ENCODE measurements at regions not wholly inside any gene's neighbourhood (a gene's known extent, or its start where the extent isn't known, plus 50 kb on each side); places are given as distances from the start of the nearest gene placed in this dataset.

DNA sequence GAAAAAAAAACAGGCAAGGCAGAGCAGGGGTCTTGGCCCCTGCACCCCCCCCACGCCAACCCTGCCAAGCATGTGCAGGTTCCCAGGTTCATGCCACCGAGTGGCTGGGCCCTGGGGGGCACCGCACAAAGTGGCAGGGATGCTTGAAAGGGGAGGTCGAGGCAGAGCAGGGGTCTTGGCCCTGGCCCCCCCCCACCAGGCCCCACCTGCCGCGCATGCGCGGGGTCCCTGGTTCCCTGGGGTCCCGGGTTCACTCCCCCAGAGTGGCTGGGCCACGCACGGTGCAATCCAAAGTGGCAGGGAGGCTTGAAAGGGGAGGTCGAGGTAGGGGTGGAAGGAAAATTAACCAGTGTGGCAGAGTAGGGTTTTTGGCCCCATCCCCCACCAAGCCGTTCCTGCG lies 312.2 kb downstream of the ALG10 start:
- Histone ChIP-seq H3K4me1 (ENCODE audit: control insufficient read depth in 1 of 2, insufficient read depth in 2 of 2, low read depth in 1 of 2, low read length in 1 of 2) (no peaks in the 10 kb centered on the region), H3K4me2 (no peak overlapping the region), H3K27ac (ENCODE audit: low read depth in 2 of 2, low read length in 1 of 2) (no peak overlapping the region), H3K9me2 (no peaks in the 10 kb centered on the region), H3K27me3 (ENCODE audit: insufficient read depth) (peaks cover 92% of the 10 kb centered on the region), H3K9ac (no peak overlapping the region), H4K20me1 (ENCODE audit: insufficient read depth) (no peaks in the 10 kb centered on the region), H3F3A (replicated peaks; ENCODE audit: insufficient read depth) (no peaks in the 10 kb centered on the region), H3K79me2 (ENCODE audit: insufficient read depth) (no peaks in the 10 kb centered on the region), H3K4me3 (ENCODE audit: low read depth in 2 of 2, low read length in 1 of 2) (no peak overlapping the region), H3K36me3 (replicated peaks in 1 of 2; ENCODE audit: control insufficient read depth in 1 of 2, insufficient read depth in 2 of 2, low read length in 1 of 2) (no peaks in the 10 kb centered on the region), H2AFZ (ENCODE audit: low read depth) (no peak overlapping the region), H3K9me3 (no peaks in the 10 kb centered on the region)
- no peak for DNase-seq
- ChIA-PET CTCF (no interaction called here), POLR2A (no interaction called here)
- no peak for TF ChIP-seq TCF12 (IDR thresholded peaks at IDR 0.05)
- TF ChIP-seq, protein P1, sequence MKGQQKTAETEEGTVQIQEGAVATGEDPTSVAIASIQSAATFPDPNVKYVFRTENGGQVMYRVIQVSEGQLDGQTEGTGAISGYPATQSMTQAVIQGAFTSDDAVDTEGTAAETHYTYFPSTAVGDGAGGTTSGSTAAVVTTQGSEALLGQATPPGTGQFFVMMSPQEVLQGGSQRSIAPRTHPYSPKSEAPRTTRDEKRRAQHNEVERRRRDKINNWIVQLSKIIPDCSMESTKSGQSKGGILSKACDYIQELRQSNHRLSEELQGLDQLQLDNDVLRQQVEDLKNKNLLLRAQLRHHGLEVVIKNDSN (IDR thresholded peaks at IDR 0.05; ENCODE audit: borderline replicate concordance, low read depth): no peak
- TF ChIP-seq FOXM1 (IDR thresholded peaks at IDR 0.05; ENCODE audit: low read depth): no peak
- TF ChIP-seq, protein P2, sequence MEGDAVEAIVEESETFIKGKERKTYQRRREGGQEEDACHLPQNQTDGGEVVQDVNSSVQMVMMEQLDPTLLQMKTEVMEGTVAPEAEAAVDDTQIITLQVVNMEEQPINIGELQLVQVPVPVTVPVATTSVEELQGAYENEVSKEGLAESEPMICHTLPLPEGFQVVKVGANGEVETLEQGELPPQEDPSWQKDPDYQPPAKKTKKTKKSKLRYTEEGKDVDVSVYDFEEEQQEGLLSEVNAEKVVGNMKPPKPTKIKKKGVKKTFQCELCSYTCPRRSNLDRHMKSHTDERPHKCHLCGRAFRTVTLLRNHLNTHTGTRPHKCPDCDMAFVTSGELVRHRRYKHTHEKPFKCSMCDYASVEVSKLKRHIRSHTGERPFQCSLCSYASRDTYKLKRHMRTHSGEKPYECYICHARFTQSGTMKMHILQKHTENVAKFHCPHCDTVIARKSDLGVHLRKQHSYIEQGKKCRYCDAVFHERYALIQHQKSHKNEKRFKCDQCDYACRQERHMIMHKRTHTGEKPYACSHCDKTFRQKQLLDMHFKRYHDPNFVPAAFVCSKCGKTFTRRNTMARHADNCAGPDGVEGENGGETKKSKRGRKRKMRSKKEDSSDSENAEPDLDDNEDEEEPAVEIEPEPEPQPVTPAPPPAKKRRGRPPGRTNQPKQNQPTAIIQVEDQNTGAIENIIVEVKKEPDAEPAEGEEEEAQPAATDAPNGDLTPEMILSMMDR (IDR thresholded peaks at IDR 0.05): no peak
- TF ChIP-seq FOXJ3 (CRISPR knock-in tag; IDR thresholded peaks at IDR 0.05): no peak
- no peak for TF ChIP-seq FOSL2 (IDR thresholded peaks at IDR 0.05; ENCODE audit: borderline replicate concordance, low read depth)
- no peak for TF ChIP-seq ELF1 (IDR thresholded peaks at IDR 0.05)
- no peak for TF ChIP-seq RCOR1 (IDR thresholded peaks at IDR 0.05; ENCODE audit: low read length)
- WGBS (ENCODE audit: low lambda C conversion rate): 17% methylated on average over 13 of the region's 14 CpGs

DNA sequence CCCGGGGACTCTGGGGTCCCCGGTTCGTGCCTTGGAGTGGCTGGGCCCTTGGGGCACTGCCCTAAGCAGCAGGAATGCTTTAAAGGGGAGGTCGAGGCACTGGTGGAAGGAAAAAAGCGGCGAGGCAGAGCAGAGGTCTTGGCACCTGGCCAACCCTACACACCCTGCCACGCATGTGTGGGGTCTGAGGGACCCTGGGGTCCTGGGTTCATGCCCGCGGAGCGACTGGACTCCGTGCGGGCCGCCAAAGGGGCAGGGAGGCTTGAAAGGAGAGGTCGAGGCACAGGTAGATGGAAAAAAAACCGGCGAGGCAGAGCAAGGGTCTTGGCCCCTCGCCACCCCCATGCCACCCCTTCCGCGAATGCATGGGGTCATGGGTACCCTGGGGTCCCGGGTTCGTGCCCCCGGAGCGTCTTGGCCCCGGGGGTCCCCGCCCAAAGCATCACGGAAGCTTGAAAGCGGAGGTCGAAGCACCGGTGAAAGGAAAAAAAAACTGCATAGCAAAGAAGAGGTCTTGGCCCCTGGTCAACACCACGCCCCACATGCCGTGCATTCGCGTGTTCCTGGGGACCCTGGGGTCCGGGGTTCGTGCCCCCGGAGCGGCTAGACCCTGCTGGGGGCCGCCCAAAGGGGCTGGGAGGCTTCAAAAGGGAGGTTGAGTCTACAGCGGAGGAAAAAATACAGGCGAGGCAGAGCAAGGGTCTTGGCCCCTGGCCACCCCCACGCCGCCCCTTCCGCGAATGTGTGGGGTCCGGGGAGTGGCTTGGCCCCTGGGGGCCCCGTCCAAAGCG lies 312.9 kb downstream of the ALG10 start:
- H3K9me3 ChIP-seq: no peaks in the 10 kb centered on the region
- H3K27ac ChIP-seq (ENCODE audit: low read depth in 2 of 2, low read length in 1 of 2): no peak overlapping the region
- H3F3A ChIP-seq (replicated peaks; ENCODE audit: insufficient read depth): no peaks in the 10 kb centered on the region
- ChIA-PET POLR2A (no interaction called here), CTCF (no interaction called here)
- no peak for DNase-seq
- H3K79me2 ChIP-seq (ENCODE audit: insufficient read depth): no peaks in the 10 kb centered on the region
- H3K9ac ChIP-seq: no peak overlapping the region
- H3K4me3 ChIP-seq (ENCODE audit: low read depth in 2 of 2, low read length in 1 of 2): no peak overlapping the region
- no peaks in the 10 kb centered on the region for H3K36me3 ChIP-seq (replicated peaks in 1 of 2; ENCODE audit: control insufficient read depth in 1 of 2, insufficient read depth in 2 of 2, low read length in 1 of 2)
- peaks cover 92% of the 10 kb centered on the region for H3K27me3 ChIP-seq (ENCODE audit: insufficient read depth)
- H3K9me2 ChIP-seq: no peaks in the 10 kb centered on the region
- no peaks in the 10 kb centered on the region for H3K4me1 ChIP-seq (ENCODE audit: control insufficient read depth in 1 of 2, insufficient read depth in 2 of 2, low read depth in 1 of 2, low read length in 1 of 2)
- no peaks in the 10 kb centered on the region for H4K20me1 ChIP-seq (ENCODE audit: insufficient read depth)
- WGBS (ENCODE audit: low lambda C conversion rate): 9% methylated on average over 46 of the region's 47 CpGs
- H2AFZ ChIP-seq (ENCODE audit: low read depth): no peak overlapping the region
- no peak for TF ChIP-seq CHD2 (IDR thresholded peaks at IDR 0.05; ENCODE audit: low read length, partially characterized antibody)
- TF ChIP-seq GABPA (IDR thresholded peaks at IDR 0.05; ENCODE audit: low read depth): no peak
- TF ChIP-seq MXI1 (IDR thresholded peaks at IDR 0.05; ENCODE audit: low read depth, low read length): no peak
- no peak overlapping the region for H3K4me2 ChIP-seq
